HG03432 (cell line): ENCODE measurements at regions not wholly inside any gene's neighbourhood (a gene's known extent, or its start where the extent isn't known, plus 50 kb on each side); places are given as distances from the start of the nearest gene placed in this dataset.

ENCODE experiments used
- ATAC-seq: cut with Tn5 transposase; IDR thresholded peaks from one replicate; pipeline ENCODE4 v1.9.1; 2021; ENCODE audit warnings: mild to moderate bottlenecking, moderate library complexity; ENCODE audit not compliant: unreplicated experiment

GRCh38 chr18:22542406-22542835 lies 124.7 kb upstream of the CTAGE1 start:
- ATAC-seq, result no peak

DNA sequence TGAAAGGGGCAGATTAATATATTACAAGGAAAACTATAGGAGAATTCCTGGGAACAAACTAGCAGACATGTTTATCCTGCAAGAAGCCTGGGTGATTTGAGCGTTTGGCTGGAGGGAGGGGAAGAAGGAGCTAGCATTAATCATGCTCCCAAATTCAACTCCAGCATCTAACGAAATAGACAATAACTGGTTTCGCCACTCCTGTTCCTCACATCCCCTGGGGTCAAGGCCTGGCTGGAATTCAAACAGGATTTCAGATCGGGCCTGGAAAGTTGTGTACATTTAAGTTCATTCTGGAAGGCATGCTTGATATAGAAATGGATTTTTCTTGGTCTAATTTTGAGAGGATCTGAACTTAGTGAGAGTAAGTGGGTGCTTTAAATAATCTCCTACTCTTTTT lies 126.1 kb upstream of the CTAGE1 start:
- no peak for ATAC-seq

GRCh38 chr18:22544626-22545025 lies 126.9 kb upstream of the CTAGE1 start:
- no peak for ATAC-seq

DNA sequence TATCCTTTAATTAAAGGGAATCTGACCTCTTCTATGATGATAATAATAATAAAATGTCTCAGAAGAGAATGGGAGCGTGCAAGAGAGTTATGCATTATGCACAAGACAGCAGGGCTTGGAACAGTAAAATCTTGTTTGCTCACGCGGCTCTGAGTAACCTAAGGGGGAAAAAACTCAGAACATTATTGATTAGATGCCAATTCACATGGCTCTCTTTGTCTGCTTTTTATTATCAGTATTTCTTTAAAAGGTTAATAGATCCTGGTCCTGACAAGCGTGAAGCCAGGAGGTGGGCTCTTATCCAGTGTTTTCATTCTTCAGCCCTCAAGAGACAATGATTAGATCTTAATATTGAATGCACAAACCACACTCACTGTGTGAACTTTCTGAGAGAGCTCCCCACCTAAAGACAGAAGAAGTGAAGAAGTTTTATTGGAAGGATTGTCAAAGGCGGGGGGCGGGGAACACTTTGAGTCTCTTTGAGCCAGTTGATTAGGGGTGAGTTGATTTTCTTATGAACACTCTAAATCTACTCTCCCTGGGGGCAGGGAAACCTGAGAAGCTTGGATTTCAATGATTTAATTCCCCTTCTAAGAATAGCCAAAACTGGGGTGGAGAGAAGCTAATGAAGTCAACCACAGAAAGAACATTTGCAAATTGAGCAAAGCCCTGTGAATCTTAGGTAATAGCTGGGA lies 127.5 kb upstream of the CTAGE1 start:
- no peak for ATAC-seq

DNA sequence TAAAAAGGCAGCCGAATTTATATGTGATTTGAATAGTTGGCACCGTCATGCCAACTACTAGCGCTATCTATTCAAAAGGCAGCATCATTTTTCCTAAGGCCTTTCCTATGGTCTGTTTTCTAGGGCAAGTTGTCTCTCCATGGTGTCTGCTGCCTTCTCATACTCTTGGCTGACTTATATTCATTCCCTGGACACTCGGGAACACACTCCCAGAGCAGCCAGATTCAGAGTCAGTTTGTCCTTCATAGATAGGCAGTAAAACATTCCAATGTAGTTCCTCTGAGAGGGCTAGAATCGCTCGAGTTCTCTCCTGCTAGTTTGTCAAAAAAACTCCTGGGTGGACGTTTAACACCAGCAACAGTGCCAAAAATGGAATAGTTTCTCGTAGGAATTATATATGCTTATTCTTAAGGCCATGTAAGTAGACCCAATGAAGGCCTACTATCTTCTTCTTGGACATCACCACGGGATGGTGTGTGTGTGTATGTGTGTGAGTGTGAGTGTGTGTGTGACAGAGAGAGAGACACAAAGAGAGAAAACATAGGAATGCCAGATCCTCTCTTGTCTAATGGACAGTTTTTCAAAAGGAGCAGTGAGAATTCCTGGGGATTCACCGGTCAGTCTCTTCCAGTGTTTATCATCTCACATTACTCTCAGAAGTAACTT lies 129.3 kb upstream of the CTAGE1 start:
- ATAC-seq, result no peak

DNA sequence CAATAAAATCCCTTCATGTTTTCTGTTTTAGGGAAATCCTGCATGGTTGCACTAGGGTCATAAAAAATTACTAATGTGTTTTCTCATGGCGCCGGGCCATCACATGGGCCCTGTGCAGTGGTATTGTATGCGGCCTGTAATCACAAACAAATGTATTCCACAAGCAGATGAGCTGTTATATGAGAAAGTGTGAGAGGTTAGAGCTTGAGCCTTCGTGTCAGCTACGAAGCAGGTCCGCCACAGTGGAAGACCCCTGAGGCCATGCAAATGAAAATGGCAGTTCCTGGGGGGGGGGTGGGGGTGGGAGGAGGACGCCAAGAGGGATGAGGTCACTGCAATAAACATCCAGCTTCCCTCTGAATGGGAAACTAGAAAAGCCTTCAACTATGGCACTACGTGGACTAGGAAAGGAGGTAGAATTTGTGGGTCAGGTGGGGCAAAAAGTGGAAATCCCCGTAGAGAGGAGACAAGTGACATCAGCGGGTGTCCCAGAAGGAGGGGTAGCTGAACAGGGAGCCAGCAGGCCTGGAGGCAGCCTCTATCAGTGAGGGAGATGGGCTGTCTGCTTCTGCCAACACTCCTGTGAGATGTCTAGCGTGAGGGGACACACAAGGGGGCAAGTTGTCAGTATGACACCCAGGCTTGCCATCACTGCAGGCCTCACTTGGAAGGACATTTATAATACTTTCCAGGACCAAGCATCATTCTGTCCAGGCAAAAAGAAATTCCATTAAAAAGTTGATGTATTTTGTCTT lies 130.3 kb upstream of the CTAGE1 start:
- no peak for ATAC-seq

GRCh38 chr18:22549260-22549937 lies 131.7 kb upstream of the CTAGE1 start:
- ATAC-seq, result no peak

DNA sequence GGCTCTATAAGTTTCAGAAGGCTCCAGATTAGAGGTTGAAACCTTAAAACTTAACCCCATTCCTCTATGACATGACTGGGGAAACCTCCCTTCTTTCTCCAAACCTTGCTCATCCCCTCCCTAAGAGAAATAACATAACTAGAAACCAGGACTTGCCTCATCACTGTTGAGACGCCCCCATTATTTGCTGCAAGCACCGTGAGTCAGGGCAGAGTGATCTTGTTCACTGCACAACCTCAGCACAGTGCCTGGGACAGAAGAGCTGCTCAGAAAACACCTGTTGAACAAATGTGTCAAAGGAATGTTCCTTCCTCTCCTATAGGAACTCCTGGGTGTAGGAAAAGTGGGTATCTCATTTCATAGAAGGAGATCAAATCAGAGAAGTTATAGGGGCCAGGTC lies 132.7 kb upstream of the CTAGE1 start:
- no peak for ATAC-seq

DNA sequence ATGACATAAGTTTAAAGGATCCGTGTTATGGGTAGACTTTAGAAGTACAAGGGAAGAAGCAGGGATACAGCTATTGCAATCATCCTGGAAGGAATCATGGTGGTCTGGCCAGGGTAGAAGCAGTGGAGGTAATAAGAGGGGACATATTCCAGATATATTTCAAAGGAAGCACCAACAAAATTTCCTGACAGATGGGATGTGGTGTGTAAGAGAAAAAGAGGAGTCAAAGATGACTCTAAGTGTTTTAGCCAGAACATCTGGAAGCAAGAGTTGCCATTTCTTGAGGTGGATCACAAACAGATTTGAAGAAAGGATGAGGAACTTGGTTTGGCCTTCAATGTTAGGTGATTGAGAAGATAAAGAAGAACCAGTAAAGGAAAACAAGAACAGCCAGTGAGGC lies 133.1 kb upstream of the CTAGE1 start:
- no peak for ATAC-seq

DNA sequence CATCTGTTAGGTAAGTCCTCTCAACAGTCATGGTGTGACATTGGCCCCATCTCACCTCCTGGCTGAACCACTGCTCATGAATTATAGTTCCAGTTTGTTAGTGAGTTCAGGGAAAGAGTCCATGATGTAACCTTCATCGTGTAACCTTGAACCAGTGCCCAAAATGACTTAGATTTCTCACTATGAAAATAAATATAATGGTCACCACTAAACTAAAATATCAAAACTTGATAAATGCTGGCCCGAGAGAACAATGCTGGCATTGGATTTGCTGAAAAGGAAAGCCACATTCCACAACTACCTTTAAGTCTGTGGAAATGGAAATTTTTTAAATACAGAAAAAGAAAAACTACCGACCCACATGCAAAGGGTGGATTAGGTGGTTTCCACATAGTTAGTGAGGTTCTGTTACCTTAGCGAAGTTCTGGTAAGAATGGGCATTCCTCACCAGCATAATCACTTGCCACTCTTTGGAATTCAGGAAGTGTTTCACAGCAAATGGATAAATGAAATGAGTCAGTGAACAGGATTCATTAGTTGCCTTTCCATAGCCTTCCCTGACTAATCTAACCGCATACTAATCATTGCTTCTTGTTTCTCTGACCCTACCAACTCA lies 133.9 kb upstream of the CTAGE1 start:
- no peak for ATAC-seq

- ATAC-seq, result no peak
These were observed 134.5 kb upstream of the CTAGE1 start for GRCh38 chr18:22552254-22552653.

DNA sequence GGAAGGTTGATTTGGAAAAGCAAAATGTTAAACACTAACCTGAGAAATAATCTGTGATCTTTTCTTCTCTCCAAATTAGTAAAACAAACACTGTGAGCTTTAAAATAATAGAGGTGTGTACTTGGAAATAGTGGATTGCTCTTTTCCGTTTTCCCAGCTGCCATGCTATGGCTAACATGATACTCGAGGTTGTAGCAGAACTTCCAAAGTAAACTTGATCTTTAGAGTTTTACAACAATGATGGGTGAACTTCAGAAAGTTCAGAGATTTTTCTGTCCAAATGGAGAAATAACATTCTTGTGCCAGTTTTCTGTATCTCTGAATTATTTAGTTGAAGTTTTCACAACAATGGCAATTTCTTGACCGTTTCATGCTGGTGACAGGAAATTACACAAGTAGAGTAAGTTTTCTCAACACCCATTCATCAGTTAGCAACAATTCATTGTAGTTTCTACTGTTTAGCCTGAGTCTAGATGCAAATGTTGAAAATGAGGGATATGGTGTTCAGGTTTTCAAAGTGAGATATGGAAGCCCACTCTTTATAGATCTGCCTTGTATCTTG lies 135.3 kb upstream of the CTAGE1 start:
- no peak for ATAC-seq

- no peak for ATAC-seq
These were observed 138.8 kb upstream of the CTAGE1 start for GRCh38 chr18:22556222-22557167.

DNA sequence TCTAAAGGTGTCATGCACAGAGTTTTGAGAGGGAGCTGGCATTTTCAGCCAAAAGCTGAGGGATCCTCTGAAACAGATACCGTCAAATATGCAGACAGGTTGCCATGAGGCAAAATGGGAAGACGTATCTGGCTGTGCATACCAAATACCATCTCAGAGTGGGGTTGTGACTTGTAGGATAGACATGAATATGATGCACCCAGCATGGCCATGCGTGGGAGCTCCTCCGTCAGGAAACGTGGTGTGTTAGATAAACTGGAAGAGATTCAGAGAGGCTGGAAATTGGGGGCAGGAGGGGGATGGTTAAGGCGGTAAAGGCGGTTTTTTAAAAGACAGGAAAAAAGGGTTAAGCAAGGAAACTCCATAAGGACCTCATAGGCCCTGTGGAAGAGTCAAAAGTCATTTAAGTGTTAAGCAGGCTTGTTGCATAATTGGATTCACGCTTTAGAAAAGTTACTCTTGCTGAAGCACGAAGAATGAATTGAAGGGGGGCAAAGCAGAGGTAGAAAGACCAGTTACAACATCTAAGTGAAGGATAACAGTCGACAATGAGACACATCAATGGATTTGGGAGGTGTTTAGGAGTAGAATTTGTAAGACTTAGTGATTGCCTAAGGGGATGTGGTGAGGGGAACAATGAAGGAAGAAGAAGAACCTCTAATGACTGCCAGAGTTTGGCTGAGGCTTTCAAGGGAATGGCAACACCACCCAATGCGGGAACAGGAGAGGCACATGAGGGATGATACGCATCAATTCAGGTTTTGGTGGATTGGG lies 139.6 kb upstream of the CTAGE1 start:
- no peak for ATAC-seq

DNA sequence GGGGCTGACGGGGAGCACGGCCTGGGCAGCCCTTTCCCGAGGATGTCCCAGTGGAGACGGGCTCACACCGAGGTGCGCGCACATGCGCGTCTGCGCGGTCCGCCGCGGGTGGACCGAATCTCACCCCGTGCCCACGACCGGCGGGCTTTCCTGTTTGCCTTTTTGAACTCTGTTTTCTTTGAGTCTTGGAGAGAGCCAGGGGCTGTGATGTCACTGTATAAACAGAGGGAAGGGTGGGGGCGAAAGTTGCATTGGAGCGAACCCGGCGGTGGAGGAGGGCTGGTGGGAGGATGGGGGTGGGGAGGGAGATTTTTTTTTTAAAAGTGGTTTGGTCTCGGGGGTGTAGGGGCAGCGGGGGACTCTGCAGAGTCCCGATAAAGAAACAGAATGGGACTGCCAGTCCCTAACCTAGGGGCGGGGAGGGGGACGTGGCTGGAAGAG lies 141.2 kb upstream of the CTAGE1 start:
- no peak for ATAC-seq

- ATAC-seq, result peak; percentile 38
These were observed 141.9 kb upstream of the CTAGE1 start for GRCh38 chr18:22559414-22560274.

DNA sequence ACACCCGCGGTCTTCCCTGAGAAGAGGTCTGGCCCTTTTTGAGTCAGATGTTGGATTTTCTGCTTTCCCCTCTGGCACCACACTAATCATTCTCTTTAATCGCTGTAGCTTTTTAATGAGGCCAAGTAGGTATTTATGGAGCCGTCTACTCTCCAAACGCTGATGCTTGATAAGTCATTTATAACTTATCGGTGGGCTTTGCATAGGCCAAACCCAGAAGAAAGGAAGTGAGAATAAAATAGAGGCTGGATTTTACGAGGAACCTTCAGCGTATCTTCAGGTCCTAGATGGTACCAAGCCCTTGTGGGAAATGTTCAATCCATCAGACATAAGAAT lies 142.5 kb upstream of the CTAGE1 start:
- no peak for ATAC-seq

- ATAC-seq, result no peak
These were observed 143.1 kb upstream of the CTAGE1 start for GRCh38 chr18:22560797-22561196.
